ENCODE measurements at regions not wholly inside any gene's neighbourhood (a gene's known extent, or its start where the extent isn't known, plus 50 kb on each side); places are given as distances from the start of the nearest gene placed in this dataset.

GRCh38 chr10:47061776-47062175, 150.5 kb downstream of the PTPN20 start:
- DNase-seq, result no peak
- no peaks in the 10 kb centered on the region for H3K9me3 ChIP-seq
- no peaks in the 10 kb centered on the region for H3K4me1 ChIP-seq
- H3K27me3 ChIP-seq, result no peaks in the 10 kb centered on the region
- H3K27ac ChIP-seq, result no peak overlapping the region
- TF ChIP-seq, protein P1, sequence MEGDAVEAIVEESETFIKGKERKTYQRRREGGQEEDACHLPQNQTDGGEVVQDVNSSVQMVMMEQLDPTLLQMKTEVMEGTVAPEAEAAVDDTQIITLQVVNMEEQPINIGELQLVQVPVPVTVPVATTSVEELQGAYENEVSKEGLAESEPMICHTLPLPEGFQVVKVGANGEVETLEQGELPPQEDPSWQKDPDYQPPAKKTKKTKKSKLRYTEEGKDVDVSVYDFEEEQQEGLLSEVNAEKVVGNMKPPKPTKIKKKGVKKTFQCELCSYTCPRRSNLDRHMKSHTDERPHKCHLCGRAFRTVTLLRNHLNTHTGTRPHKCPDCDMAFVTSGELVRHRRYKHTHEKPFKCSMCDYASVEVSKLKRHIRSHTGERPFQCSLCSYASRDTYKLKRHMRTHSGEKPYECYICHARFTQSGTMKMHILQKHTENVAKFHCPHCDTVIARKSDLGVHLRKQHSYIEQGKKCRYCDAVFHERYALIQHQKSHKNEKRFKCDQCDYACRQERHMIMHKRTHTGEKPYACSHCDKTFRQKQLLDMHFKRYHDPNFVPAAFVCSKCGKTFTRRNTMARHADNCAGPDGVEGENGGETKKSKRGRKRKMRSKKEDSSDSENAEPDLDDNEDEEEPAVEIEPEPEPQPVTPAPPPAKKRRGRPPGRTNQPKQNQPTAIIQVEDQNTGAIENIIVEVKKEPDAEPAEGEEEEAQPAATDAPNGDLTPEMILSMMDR (IDR thresholded peaks at IDR 0.05), result no peak
- intact Hi-C loops (cut with DNase I), result no loop called here
- ATAC-seq, result no peak
- no peaks in the 10 kb centered on the region for H3K36me3 ChIP-seq
- no peak overlapping the region for H3K4me3 ChIP-seq

GRCh38 chr10:47062441-47063200, 151.4 kb downstream of the PTPN20 start:
- H3K9me3 ChIP-seq, result no peaks in the 10 kb centered on the region
- intact Hi-C loops (cut with DNase I), result no loop called here
- H3K36me3 ChIP-seq, result no peaks in the 10 kb centered on the region
- H3K4me1 ChIP-seq, result no peaks in the 10 kb centered on the region
- DNase-seq, result no peak
- TF ChIP-seq, protein P1 (IDR thresholded peaks at IDR 0.05), result peak; percentile 13
- peak; percentile 38 for ATAC-seq
- H3K4me3 ChIP-seq, result no peak overlapping the region
- H3K27me3 ChIP-seq, result no peaks in the 10 kb centered on the region
- no peak overlapping the region for H3K27ac ChIP-seq

DNA sequence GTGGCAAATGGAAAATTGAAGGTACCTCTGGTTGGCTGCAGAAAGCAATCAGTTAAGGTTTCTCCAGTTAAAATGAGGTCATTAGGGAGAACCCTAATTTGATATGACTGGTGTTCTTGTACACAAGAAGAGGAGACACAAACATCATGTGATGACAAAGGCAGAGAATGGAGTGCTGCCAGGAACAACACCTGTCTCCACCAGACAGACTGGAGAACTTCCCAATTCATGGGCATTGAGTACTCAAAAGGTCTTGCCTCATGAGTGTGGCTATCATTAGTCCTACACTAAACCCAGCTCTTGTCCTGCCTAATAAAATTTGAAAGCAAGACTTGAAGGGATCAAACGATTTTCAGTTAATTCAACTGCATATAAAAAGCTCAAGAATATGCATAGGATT, 152.6 kb downstream of the PTPN20 start:
- intact Hi-C loops (cut with DNase I), result no loop called here
- no peak overlapping the region for H3K27ac ChIP-seq
- H3K4me3 ChIP-seq, result no peak overlapping the region
- no peaks in the 10 kb centered on the region for H3K9me3 ChIP-seq
- TF ChIP-seq, protein P1 (IDR thresholded peaks at IDR 0.05), result no peak
- H3K4me1 ChIP-seq, result no peaks in the 10 kb centered on the region
- H3K36me3 ChIP-seq, result no peaks in the 10 kb centered on the region
- no peaks in the 10 kb centered on the region for H3K27me3 ChIP-seq
- ATAC-seq (no peak), DNase-seq (no peak)

DNA sequence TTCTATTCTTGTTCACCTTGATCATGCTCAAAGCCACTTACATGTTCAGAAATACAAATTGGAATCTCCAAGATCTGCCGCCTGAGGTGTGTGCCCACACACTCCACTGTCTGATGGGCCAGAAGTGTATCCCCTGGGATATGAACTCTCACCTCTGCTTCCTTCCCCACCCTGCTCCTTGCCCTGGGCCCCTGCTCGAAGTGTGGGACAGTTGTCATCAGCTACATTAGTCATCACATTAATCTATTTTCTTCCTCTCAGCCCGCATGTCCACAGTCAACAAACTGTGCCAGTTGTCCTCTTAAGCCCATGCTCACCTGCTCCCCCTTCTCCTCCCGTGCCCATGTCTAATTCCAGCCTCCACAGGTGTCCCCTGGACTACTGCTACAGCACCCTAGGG, 154.7 kb downstream of the PTPN20 start:
- no peak overlapping the region for H3K4me3 ChIP-seq
- no peaks in the 10 kb centered on the region for H3K27me3 ChIP-seq
- intact Hi-C loops (cut with DNase I), result no loop called here
- no peak for DNase-seq
- H3K36me3 ChIP-seq, result no peaks in the 10 kb centered on the region
- ATAC-seq, result no peak
- no peaks in the 10 kb centered on the region for H3K4me1 ChIP-seq
- no peak overlapping the region for H3K27ac ChIP-seq
- TF ChIP-seq, protein P1 (IDR thresholded peaks at IDR 0.05), result no peak
- no peaks in the 10 kb centered on the region for H3K9me3 ChIP-seq

DNA sequence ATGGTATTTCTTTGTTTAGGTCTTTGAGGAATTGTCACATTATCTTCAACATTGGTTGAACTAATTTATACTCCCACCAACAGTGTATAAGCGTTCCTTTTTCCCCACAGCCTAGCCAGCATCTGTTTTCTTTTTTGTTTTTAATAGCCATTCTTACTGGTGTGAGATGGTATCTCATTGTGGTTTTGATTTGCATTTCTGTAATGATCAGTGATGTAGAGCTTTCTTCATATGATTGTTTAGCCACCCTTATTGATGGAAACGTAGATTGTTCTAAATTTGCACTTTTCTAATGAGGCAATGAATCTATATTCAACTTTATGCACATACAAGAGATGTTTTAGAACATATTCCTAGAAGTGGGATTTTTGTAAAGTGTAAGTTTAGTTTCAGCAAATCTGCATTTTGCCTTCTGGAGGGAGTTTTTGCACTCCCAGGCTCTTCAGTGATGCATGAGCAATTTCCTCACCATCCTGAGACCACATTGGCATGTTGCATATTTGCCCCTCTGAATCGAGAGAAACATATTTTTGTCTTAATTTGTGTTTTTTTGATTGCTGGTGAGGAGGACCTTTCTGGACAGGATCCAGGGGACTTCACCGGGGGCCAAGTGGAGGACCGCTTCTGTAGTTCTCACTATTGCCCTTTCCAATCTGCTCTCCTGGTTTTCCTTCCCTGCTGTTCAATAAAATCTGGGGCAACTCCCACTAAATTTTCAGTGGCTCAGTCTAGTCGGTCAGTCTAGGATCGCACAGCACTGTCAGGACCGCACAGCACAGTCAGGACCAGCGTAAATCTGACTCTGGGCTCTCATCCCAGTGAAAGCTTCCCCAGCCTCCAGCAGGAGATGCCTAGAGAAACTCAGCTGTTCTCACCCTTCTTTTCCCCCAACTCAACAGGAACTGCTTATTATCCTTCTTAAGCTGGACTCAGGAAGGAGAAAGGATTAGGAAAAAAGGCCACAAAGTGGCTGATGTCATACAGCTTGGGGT, 157.0 kb downstream of the PTPN20 start:
- H3K4me3 ChIP-seq, result no peak overlapping the region
- H3K4me1 ChIP-seq, result no peaks in the 10 kb centered on the region
- H3K9me3 ChIP-seq, result no peaks in the 10 kb centered on the region
- intact Hi-C loops (cut with DNase I), result no loop called here
- no peak for DNase-seq
- no peaks in the 10 kb centered on the region for H3K36me3 ChIP-seq
- TF ChIP-seq, protein P1 (IDR thresholded peaks at IDR 0.05), result no peak
- H3K27me3 ChIP-seq, result no peaks in the 10 kb centered on the region
- ATAC-seq, result no peak
- H3K27ac ChIP-seq, result no peak overlapping the region

Measured in upper lobe of right lung (tissue), 1 donor.